ENCODE measurements at regions not wholly inside any gene's neighbourhood (a gene's known extent, or its start where the extent isn't known, plus 50 kb on each side); places are given as distances from the start of the nearest gene placed in this dataset.

DNA sequence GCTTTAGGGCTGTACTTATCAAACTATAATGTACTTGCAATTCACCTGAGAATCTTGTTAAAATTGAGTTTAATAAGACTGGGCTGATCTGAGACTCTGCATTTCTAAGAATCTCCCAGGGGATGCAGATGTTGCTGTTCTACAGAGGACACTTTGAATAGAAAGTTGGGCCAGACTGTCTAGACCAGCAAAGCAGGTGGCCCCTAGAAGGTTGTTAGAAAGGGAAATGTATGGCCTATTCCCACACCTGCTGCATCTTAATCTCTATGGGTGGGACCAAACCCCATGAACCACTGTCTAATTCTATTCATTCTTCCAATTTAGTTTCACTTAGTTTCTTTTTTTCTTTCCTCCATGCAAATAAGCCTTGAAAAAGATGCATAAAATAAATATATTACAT, 413.2 kb upstream of the TECRL start:
- TF ChIP-seq CTCF (IDR thresholded peaks at IDR 0.05), result no peak
- TF ChIP-seq POLR2A (IDR thresholded peaks at IDR 0.05), result no peak
